GM18505 (cell line): ENCODE measurements at regions not wholly inside any gene's neighbourhood (a gene's known extent, or its start where the extent isn't known, plus 50 kb on each side); places are given as distances from the start of the nearest gene placed in this dataset.

Source experiments
- ATAC-seq: cut with Tn5 transposase; IDR thresholded peaks from one replicate; pipeline ENCODE4 v1.9.1; 2021; ENCODE audit not compliant: unreplicated experiment
- POLR2A ChIP-seq: IDR thresholded peaks from 4 replicates; pipeline ENCODE4 v1.6.1; 2011; ENCODE audit warnings: borderline replicate concordance; ENCODE audit not compliant: insufficient read depth, insufficient read length; ENCODE audit errors: extremely low read depth

DNA sequence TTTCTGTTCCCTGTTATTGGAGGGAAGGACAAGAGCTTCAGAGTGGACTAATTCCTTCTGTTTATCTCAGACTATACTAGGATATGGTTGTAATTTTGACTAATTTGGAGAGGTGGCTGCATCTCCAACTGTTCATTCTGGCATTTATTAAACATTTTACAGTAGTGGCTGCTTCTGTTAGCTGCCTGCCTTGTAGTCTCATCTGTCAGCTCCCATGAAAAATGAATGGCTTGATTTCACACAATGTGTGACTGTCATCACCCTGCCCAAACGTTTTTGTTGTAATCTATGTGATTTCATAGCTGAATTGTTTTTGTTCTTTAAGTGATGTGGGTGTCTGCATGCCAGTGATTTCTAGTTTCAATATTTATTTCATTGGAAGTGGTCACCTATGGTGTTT is 459.4 kb upstream of the PTPRD start:
- TF ChIP-seq POLR2A: no peak
- no peak for ATAC-seq

DNA sequence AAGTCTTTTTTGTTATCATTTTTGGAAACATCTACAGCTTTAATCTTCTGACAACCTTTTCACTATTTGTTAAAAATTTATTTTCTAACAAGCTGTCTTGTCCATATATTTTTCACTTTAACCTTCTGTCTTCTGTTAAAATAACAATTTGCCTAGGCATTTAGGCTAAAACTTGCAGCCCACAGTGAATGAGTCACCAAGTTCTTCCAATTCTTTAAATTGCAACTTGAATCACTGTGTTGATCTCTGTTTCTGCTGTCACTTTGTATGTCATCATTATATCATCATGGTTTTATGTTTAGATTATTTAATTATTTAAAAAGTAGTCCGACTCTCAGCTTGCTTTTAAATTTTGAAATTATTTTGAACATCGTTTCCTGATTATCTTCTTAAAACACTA is 473.8 kb upstream of the PTPRD start:
- no peak for ATAC-seq
- TF ChIP-seq POLR2A: no peak

DNA sequence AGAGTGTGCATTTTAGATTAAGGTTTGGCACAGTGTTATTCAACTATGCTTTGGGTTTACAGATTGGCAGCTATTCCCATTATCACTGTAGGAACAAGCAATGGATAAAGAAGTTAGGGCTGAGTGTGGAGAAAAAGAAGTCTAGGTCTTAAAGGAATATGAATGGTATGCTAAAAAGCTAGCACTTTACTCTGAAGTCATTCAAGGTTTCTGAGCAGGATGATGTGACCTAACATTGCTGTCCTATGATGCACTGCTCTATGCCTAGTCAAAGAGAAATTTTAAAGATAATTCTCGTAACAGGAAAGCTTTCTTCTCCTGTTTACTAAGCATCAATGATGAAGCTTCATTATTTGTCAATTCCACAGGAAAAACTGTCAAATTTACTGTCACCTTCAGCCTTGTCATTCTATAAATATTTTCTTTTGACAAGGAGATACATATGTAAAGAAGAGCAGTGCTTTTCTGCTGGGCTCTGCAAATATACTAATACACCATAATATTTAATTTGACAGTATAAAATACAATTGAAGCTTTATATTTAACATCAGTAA is 476.1 kb upstream of the PTPRD start:
- TF ChIP-seq POLR2A: no peak
- no peak for ATAC-seq

DNA sequence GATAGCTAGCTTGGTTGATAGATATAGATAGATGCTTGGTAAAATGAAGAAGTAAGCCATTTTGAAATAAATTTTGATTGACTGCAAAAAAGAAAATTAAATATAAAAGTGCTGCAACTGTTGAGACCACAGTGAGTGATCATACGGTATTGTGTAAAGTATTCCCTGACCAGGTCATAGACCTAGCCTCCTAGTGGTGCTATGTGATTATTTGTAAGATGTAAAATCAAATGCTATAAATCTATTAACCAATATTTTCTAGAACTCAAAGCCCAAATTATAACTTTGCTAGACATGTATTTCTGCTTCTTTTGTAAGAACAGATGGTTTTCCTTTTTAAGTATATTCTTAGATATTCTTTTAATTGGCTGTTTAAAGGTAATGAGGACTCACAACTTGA is 480.2 kb upstream of the PTPRD start:
- ATAC-seq: no peak
- TF ChIP-seq POLR2A: no peak

DNA sequence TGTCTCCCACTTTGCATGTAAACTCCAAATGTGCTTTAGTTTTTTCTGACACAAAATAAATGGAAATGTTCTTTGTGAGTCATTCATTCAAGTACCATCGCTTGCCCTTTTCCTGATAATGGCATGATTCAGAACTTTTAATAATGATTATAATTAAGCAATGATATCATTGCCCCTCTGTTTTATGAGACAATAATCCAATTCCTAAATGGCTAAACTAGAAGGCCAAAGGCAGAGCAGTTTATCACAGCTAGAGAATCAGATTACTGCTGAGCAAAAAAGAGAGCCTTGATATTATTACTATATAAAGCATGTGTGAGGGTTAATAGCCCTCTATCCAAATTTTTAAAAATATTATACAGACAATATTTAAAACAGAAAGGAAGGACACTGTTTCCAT is 484.2 kb upstream of the PTPRD start:
- no peak for TF ChIP-seq POLR2A
- ATAC-seq: no peak

DNA sequence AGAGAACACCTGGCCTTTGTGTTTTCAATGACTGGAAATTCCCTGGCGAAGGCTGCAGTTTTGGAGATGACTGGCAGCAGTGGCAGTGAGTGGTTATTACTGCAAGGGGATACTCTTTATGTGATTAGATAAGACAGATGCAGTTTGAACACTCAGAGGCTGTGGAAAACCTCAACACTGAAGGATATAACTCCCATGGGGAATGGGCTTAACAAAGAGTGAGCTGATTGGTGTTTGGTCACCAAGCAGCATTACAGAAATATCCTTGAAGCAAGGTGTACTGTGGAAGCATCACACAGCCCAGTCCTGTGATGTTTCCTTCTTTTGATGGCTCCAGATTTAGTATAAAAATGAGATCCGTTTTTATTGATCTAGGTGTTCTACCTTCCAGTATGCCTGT is 490.7 kb upstream of the PTPRD start:
- no peak for TF ChIP-seq POLR2A
- ATAC-seq: no peak

DNA sequence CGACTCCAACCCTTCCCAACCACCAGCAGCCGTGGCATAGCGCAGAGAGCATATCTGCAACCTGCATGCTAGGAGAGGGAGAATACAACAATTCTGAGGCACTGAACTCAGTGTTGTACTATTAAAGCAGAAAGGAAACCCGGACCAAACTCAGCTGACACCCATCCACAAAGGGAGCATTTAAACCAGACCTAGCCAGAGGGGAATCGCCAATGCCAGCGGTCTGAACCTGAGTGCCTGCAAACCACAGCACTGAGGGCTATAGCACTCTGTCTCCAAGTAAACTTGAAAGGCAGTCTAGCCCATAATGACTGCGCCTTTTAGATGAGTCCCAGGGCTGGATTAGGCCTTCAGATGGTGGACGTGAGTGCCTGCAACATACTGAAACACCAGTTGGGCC is 494.4 kb upstream of the PTPRD start:
- no peak for ATAC-seq
- no peak for TF ChIP-seq POLR2A

DNA sequence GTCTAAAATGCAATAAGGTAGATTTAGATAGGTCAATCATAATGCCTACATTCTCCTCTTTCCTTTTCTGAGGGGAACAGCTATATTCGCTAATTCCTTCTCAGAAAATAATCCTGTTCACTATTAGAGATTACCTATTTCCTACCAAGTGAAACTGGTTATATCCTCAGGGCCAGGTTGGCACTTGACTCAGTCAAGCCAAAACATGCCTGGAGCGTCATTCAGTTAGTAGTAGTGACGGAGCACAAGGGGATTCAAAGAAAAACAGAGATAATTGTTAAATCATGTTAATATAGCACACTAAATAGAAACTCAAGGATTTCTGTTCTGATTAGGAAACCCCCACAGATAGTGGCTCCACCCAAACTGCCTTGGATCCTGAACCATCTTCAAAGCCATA is 515.4 kb upstream of the PTPRD start:
- TF ChIP-seq POLR2A: no peak
- ATAC-seq: no peak

DNA sequence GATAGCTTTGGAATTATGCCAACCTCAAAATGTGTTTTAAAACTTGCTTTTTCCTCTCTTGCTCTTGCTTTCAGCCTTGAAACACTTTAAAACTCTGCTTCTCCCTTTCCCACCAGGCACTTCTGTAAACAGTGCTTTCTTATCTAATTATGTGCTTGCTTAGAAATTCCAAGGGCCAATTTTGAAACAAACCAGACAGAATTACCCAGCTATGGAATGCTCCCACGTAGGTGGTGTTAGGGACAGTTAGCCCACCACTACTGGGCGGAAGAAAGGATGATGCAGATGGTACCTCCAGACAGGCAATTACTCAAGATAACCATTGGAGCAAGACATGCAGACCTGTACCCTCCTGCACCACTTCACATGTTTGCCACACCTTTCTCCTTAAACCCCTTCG is 523.0 kb upstream of the PTPRD start:
- no peak for TF ChIP-seq POLR2A
- ATAC-seq: no peak

DNA sequence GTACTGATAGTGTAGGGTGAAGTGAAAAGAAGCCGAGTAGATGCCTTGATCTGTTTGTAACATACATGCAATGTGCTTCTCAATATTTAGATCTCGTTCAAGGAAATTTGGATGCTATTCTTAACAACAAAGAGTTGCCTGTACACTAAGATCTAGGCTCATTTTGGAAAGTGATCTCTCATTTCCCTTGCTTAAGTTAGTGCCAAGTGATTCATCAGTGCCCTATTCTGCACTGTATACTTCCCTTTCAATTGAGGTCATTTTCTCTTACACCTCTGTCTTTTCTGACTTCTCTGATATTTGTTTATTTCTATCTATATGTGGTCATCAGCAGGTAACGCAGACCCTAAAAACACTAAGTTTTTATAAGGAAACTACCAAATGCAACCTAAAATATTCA is 528.6 kb upstream of the PTPRD start:
- no peak for TF ChIP-seq POLR2A
- no peak for ATAC-seq

DNA sequence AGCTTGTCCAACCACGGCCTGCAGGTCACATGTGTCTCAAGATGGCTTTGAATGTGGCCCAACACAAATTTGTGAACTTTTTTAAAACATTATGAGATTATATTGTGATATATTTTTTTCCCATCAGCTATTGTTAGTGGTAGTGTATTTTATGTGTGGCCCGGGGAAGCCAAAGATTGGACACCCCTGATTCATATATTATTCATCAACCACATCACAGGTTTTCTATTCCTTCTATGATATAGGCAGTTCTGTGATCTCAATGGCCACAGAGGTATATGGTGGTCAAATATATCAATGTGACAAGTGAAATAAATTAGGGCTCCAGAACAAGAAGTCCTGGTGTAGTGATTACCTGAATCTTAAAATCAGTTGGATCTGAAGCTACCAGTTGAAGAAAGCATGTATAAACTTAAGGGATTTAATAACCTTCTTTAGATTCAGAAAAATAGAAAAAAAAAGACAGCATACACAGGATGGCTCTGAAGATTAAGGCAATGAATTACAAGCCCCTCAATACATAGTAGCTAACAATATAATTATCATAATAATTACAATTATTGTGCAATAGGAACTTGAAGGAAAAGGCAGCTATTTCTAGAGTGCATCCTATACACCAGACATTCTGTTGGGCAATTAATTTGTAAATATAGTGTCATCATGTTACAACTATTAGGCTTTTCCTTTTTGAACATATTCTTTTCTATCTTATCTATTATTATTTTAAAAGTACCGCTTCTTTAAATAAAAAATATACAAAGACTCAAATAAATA is 530.4 kb upstream of the PTPRD start:
- no peak for TF ChIP-seq POLR2A
- no peak for ATAC-seq

DNA sequence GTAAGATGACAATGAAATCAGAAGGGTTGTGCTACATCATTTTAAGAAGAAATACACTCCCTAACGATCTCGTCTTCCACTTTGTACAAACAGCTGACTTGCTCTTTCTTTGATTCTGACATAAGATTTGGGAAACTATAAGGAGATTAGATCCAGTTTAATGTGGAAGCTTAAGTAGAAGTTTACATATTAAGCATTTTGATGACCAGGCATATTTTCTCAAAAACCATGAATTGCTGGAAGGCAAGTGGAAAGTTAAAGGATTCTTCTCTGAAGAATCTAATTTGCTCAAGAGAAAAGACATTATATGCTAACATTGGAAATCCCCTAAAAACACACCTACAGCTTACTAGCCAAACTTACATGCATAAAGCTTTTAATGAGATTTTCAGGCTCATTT is 531.9 kb upstream of the PTPRD start:
- no peak for TF ChIP-seq POLR2A
- ATAC-seq: no peak

DNA sequence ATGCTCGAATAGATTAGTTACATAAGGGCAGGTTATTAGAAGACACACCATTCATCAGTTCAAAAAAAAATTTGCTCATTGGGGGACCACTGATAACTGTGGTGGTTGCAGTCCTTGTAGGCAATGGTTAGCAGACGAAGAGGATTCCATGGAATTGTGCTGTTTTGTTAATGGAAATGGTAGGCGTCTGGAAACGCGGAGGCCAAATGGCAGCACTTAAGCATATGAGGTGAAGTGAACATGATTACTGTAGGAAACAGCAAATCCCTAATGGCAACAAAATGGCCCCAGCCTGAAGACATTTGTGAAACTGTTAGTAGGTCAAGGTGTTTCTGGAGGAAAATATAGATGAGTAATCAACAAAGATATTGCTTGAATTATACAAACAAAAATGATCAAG is 535.4 kb upstream of the PTPRD start:
- ATAC-seq: no peak
- TF ChIP-seq POLR2A: no peak

DNA sequence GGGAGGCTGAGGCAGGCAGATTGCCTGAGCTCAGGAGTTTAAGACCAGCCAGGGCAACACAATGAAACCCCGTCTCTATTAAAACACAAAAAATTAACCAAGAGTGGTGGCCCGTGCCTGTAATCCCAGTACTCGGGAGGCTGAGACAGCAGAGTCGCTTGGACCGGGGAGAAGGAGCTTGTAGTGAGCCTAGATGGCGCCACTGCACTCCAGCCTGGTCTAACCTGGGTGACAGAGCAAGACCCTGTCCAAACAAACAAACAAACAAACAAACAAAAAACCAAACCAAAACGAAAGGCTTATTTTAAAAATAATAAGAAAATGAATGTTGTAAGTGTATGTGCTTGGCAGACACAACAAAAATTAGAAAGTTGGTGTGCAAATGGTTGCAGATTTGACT is 536.3 kb upstream of the PTPRD start:
- ATAC-seq: no peak
- no peak for TF ChIP-seq POLR2A
